ENCODE measurements at regions not wholly inside any gene's neighbourhood (a gene's known extent, or its start where the extent isn't known, plus 50 kb on each side); places are given as distances from the start of the nearest gene placed in this dataset.

DNA sequence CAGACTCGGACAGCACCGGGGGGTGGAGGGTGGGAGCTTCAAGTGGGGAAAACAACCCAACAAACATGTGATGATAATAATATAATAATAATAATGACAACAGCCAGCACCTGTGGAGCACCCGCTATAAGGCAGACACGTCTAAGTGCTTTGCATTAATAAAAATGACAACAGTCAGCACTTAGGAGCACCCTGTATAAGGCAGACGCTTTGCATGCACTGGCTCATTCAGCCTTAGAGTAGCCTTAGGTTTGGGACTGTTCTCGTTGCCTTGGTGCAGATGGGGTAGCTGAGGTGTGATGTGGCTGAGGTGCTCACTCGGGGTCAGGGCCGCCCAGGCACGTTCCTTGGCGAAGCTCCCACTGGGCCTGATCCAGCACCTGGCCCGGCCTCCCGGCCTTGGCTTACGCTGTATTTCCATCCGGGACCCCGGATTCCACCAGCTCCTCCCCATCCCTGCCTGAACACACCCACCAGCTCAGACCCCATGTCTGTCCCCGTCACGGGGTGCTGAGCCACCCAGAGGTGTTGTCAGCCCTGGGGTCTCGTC, 144.0 kb upstream of the CIBAR2 start:
- H3K36me3 ChIP-seq (ENCODE audit: control insufficient read depth, insufficient read depth, low read length), result no peaks in the 10 kb centered on the region
- peaks cover 2% of the 10 kb centered on the region for H3K27me3 ChIP-seq (replicated peaks; ENCODE audit: control insufficient read depth, insufficient read depth, low read length)
- TF ChIP-seq, protein P1, sequence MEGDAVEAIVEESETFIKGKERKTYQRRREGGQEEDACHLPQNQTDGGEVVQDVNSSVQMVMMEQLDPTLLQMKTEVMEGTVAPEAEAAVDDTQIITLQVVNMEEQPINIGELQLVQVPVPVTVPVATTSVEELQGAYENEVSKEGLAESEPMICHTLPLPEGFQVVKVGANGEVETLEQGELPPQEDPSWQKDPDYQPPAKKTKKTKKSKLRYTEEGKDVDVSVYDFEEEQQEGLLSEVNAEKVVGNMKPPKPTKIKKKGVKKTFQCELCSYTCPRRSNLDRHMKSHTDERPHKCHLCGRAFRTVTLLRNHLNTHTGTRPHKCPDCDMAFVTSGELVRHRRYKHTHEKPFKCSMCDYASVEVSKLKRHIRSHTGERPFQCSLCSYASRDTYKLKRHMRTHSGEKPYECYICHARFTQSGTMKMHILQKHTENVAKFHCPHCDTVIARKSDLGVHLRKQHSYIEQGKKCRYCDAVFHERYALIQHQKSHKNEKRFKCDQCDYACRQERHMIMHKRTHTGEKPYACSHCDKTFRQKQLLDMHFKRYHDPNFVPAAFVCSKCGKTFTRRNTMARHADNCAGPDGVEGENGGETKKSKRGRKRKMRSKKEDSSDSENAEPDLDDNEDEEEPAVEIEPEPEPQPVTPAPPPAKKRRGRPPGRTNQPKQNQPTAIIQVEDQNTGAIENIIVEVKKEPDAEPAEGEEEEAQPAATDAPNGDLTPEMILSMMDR (IDR thresholded peaks at IDR 0.05; ENCODE audit: insufficient read depth, low read length, poor library complexity, severe bottlenecking), result no peak
- DNase-seq (ENCODE audit: extremely low read depth, insufficient read length), result no peak
- no peak overlapping the region for H3K4me3 ChIP-seq (replicated peaks; ENCODE audit: low read depth, low read length)

DNA sequence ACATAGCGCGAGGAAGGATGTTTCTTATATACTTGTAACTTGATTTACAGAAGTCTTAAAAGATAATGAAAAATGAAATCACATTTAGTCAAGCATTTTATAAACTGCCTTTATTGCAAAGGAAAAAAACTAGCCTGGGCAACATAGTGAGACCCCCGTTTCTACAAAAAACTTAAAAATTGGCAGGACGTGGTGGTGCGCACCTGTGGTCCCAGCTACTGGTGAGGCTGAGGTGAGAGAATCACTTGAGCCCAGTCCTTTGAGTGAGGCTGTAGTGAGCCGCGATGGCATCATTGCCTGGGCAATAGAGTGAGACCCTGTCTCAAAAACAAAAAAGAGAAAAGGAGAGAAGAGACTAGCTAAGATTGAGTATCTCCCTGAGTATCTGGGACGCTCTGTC, 145.2 kb upstream of the CIBAR2 start:
- DNase-seq (ENCODE audit: extremely low read depth, insufficient read length), result no peak
- Histone ChIP-seq H3K27me3 (replicated peaks; ENCODE audit: control insufficient read depth, insufficient read depth, low read length) (peaks cover 3% of the 10 kb centered on the region), H3K4me3 (replicated peaks; ENCODE audit: low read depth, low read length) (no peak overlapping the region), H3K36me3 (ENCODE audit: control insufficient read depth, insufficient read depth, low read length) (no peaks in the 10 kb centered on the region)
- TF ChIP-seq, protein P1 (IDR thresholded peaks at IDR 0.05; ENCODE audit: insufficient read depth, low read length, poor library complexity, severe bottlenecking), result no peak

DNA sequence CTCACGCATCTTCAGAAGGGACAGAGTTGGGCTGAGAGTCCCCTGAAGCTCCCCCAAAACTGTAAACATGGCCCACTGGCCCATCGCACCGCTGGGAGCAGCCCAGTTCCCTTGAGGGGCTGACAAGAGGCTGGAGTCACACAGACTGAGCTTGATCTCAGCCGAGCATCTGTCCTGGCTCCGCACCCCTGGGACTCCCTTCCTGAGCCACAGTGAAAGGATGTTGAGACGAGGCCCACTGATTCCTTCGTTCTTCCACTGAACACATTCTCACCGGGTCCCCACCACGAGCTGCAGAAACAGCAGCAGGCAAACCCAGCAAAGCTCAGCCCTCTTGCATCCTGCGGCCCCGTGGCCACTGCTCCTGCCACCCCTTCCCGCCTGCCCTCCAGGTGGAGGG, 145.9 kb upstream of the CIBAR2 start:
- Histone ChIP-seq H3K27me3 (replicated peaks; ENCODE audit: control insufficient read depth, insufficient read depth, low read length) (peaks cover 3% of the 10 kb centered on the region), H3K36me3 (ENCODE audit: control insufficient read depth, insufficient read depth, low read length) (no peaks in the 10 kb centered on the region), H3K4me3 (replicated peaks; ENCODE audit: low read depth, low read length) (no peak overlapping the region)
- TF ChIP-seq, protein P1 (IDR thresholded peaks at IDR 0.05; ENCODE audit: insufficient read depth, low read length, poor library complexity, severe bottlenecking), result no peak
- DNase-seq (ENCODE audit: extremely low read depth, insufficient read length), result no peak

GRCh38 chr16:85258629-85259028, 146.4 kb upstream of the CIBAR2 start:
- peaks cover 3% of the 10 kb centered on the region for H3K27me3 ChIP-seq (replicated peaks; ENCODE audit: control insufficient read depth, insufficient read depth, low read length)
- no peak overlapping the region for H3K4me3 ChIP-seq (replicated peaks; ENCODE audit: low read depth, low read length)
- no peak for DNase-seq (ENCODE audit: extremely low read depth, insufficient read length)
- no peaks in the 10 kb centered on the region for H3K36me3 ChIP-seq (ENCODE audit: control insufficient read depth, insufficient read depth, low read length)
- TF ChIP-seq, protein P1 (IDR thresholded peaks at IDR 0.05; ENCODE audit: insufficient read depth, low read length, poor library complexity, severe bottlenecking), result no peak

- H3K4me3 ChIP-seq (replicated peaks; ENCODE audit: low read depth, low read length), result no peak overlapping the region
- H3K27me3 ChIP-seq (replicated peaks; ENCODE audit: control insufficient read depth, insufficient read depth, low read length), result peaks cover 3% of the 10 kb centered on the region
- DNase-seq (ENCODE audit: extremely low read depth, insufficient read length), result no peak
- no peaks in the 10 kb centered on the region for H3K36me3 ChIP-seq (ENCODE audit: control insufficient read depth, insufficient read depth, low read length)
- TF ChIP-seq, protein P1 (IDR thresholded peaks at IDR 0.05; ENCODE audit: insufficient read depth, low read length, poor library complexity, severe bottlenecking), result no peak
These were observed 147.0 kb upstream of the CIBAR2 start for GRCh38 chr16:85259115-85259831.
